Peyer's patch (tissue), 4 donors: ENCODE measurements at regions not wholly inside any gene's neighbourhood (a gene's known extent, or its start where the extent isn't known, plus 50 kb on each side); places are given as distances from the start of the nearest gene placed in this dataset.

ENCODE experiments used
- POLR2A ChIP-seq, 2 donors: fragments of 450-650 bp; IDR thresholded peaks; one replicate each; pipeline ENCODE4 v1.5.1; 2017; ENCODE audit warnings: antibody characterized with exemption in 2 of 2, mild to moderate bottlenecking in 2 of 2, moderate library complexity in 2 of 2
- TF ChIP-seq, protein P1 (sequence below), 6 experiments: fragments of 450-650 bp in 4 of 6; fragments of 200-600 bp in 2 of 6; sonication (generic) in 1 of 6; IDR thresholded peaks; one replicate each; pipeline ENCODE4 v1.5.1; 2017 to 2019; ENCODE audit warnings: antibody characterized with exemption in 6 of 6, mild to moderate bottlenecking in 3 of 6, moderate library complexity in 1 of 6

GRCh38 chr1:5705751-5706150 lies 286.5 kb downstream of the NPHP4 start:
- TF ChIP-seq, protein P1, sequence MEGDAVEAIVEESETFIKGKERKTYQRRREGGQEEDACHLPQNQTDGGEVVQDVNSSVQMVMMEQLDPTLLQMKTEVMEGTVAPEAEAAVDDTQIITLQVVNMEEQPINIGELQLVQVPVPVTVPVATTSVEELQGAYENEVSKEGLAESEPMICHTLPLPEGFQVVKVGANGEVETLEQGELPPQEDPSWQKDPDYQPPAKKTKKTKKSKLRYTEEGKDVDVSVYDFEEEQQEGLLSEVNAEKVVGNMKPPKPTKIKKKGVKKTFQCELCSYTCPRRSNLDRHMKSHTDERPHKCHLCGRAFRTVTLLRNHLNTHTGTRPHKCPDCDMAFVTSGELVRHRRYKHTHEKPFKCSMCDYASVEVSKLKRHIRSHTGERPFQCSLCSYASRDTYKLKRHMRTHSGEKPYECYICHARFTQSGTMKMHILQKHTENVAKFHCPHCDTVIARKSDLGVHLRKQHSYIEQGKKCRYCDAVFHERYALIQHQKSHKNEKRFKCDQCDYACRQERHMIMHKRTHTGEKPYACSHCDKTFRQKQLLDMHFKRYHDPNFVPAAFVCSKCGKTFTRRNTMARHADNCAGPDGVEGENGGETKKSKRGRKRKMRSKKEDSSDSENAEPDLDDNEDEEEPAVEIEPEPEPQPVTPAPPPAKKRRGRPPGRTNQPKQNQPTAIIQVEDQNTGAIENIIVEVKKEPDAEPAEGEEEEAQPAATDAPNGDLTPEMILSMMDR (IDR thresholded peaks at IDR 0.05), result no peak
- TF ChIP-seq POLR2A (IDR thresholded peaks at IDR 0.05), result no peak
